ENCODE measurements at regions not wholly inside any gene's neighbourhood (a gene's known extent, or its start where the extent isn't known, plus 50 kb on each side); places are given as distances from the start of the nearest gene placed in this dataset.

DNA sequence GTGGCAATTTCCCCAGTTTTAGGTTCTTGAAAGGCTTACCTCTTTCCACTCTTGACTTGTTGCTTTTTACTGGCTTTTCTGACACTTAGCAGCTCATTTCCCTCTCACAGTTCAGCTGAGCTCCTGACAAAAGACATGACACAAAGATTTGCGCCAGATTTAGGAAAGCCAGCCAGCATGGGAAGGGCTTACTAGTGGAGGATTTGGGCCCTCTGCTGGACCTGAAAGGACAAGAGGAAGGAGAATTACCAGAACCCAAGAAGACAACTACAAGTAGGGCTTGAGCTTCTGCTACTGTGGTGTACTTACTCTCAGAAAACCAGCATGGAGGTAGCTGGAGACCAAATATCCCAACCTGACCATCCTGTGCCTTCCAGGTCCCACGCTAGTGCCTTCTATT lies 784.5 kb downstream of the BRINP3 start:
- Histone ChIP-seq H3K79me2 (ENCODE audit: low read depth) (no peaks in the 10 kb centered on the region), H4K20me1 (ENCODE audit: insufficient read depth) (no peaks in the 10 kb centered on the region), H3K9me3 (ENCODE audit: insufficient read depth, low read depth) (no peaks in the 10 kb centered on the region), H3K36me3 (ENCODE audit: low read depth) (no peaks in the 10 kb centered on the region), H3K4me3 (no peak overlapping the region), H3K4me2 (no peak overlapping the region), H3K27ac (no peak overlapping the region), H3K27me3 (ENCODE audit: insufficient read depth, low read depth) (no peaks in the 10 kb centered on the region), H3K9me2 (ENCODE audit: insufficient read depth) (no peaks in the 10 kb centered on the region), H3K4me1 (replicated peaks; ENCODE audit: insufficient read depth) (no peaks in the 10 kb centered on the region), H3F3A (ENCODE audit: insufficient read depth, low read depth) (no peaks in the 10 kb centered on the region), H2AFZ (no peak overlapping the region)
- POLR2A ChIA-PET (ENCODE audit: unreplicated experiment) = no interaction called here
- intact Hi-C loops (cut with micrococcal nuclease; ENCODE audit: unreplicated experiment) = no loop called here
- CTCF ChIA-PET = no interaction called here
- no peak for DNase-seq
- TF ChIP-seq EZH2 (IDR thresholded peaks at IDR 0.05; ENCODE audit: low read depth) = no peak
- TF ChIP-seq, protein P1, sequence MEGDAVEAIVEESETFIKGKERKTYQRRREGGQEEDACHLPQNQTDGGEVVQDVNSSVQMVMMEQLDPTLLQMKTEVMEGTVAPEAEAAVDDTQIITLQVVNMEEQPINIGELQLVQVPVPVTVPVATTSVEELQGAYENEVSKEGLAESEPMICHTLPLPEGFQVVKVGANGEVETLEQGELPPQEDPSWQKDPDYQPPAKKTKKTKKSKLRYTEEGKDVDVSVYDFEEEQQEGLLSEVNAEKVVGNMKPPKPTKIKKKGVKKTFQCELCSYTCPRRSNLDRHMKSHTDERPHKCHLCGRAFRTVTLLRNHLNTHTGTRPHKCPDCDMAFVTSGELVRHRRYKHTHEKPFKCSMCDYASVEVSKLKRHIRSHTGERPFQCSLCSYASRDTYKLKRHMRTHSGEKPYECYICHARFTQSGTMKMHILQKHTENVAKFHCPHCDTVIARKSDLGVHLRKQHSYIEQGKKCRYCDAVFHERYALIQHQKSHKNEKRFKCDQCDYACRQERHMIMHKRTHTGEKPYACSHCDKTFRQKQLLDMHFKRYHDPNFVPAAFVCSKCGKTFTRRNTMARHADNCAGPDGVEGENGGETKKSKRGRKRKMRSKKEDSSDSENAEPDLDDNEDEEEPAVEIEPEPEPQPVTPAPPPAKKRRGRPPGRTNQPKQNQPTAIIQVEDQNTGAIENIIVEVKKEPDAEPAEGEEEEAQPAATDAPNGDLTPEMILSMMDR (conservative IDR thresholded peaks at IDR 0.05) = no peak
- no TSS peak for BruUV-seq (replicated peaks)

DNA sequence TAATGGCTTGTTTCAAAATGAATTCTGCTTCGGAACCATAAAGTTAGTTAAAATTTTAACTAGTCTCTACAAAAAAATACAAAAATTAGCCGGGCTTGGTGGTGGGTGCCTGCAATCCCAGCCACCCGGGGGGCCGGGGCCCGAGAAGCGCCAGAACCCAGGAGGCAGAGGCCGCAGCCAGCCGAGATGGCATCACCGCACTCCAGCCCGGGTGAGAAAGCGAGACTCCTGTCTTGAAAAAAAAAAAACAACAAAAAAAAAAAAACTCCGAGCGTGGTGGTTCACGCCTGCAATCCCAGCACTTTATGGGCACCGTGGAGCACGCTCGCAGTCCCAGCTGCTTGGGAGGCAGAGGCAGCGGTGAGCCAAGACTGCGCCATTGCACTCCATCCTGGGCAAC lies 781.4 kb downstream of the BRINP3 start:
- DNase-seq = no peak
- H4K20me1 ChIP-seq (ENCODE audit: insufficient read depth) = no peaks in the 10 kb centered on the region
- no TSS peak for BruUV-seq (replicated peaks)
- no peaks in the 10 kb centered on the region for H3K79me2 ChIP-seq (ENCODE audit: low read depth)
- ChIA-PET POLR2A (ENCODE audit: unreplicated experiment) (no interaction called here), CTCF (no interaction called here)
- H3K4me2 ChIP-seq = no peak overlapping the region
- no peaks in the 10 kb centered on the region for H3K9me3 ChIP-seq (ENCODE audit: insufficient read depth, low read depth)
- no peak overlapping the region for H2AFZ ChIP-seq
- intact Hi-C loops (cut with micrococcal nuclease; ENCODE audit: unreplicated experiment) = no loop called here
- TF ChIP-seq, protein P1 (conservative IDR thresholded peaks at IDR 0.05) = no peak
- TF ChIP-seq EZH2 (IDR thresholded peaks at IDR 0.05; ENCODE audit: low read depth) = no peak
- H3K27me3 ChIP-seq (ENCODE audit: insufficient read depth, low read depth) = no peaks in the 10 kb centered on the region
- H3K27ac ChIP-seq = no peak overlapping the region
- no peak overlapping the region for H3K4me3 ChIP-seq
- no peaks in the 10 kb centered on the region for H3F3A ChIP-seq (ENCODE audit: insufficient read depth, low read depth)
- no peaks in the 10 kb centered on the region for H3K4me1 ChIP-seq (replicated peaks; ENCODE audit: insufficient read depth)
- no peaks in the 10 kb centered on the region for H3K9me2 ChIP-seq (ENCODE audit: insufficient read depth)
- no peaks in the 10 kb centered on the region for H3K36me3 ChIP-seq (ENCODE audit: low read depth)

DNA sequence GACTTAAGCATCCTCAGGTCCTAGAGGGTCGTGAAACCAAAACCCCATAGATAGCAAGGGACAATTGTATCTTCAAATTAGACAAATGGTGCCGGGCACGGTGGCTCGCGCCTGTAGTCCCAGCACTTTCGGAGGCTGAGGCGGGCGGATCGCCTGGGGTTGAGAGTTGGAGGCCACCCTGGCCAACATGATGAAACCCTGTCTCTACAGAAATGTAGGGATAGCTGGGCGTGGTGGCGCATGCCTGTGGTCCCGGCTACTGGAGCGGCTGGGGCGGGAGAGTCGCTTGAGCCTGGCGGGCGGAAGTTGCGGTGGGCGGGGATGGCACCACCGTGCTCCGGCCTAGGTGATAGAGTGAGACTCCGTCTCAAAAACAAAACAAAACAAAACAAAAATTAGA lies 780.6 kb downstream of the BRINP3 start:
- ChIA-PET CTCF (no interaction called here), POLR2A (ENCODE audit: unreplicated experiment) (no interaction called here)
- no peak for TF ChIP-seq EZH2 (IDR thresholded peaks at IDR 0.05; ENCODE audit: low read depth)
- TF ChIP-seq, protein P1 (conservative IDR thresholded peaks at IDR 0.05) = no peak
- Histone ChIP-seq H3K27me3 (ENCODE audit: insufficient read depth, low read depth) (no peaks in the 10 kb centered on the region), H3K27ac (no peak overlapping the region), H3K9me2 (ENCODE audit: insufficient read depth) (no peaks in the 10 kb centered on the region), H3F3A (ENCODE audit: insufficient read depth, low read depth) (no peaks in the 10 kb centered on the region), H3K9me3 (ENCODE audit: insufficient read depth, low read depth) (no peaks in the 10 kb centered on the region), H3K79me2 (ENCODE audit: low read depth) (no peaks in the 10 kb centered on the region), H3K4me1 (replicated peaks; ENCODE audit: insufficient read depth) (no peaks in the 10 kb centered on the region), H3K36me3 (ENCODE audit: low read depth) (no peaks in the 10 kb centered on the region), H2AFZ (no peak overlapping the region), H3K4me3 (no peak overlapping the region), H3K4me2 (no peak overlapping the region), H4K20me1 (ENCODE audit: insufficient read depth) (no peaks in the 10 kb centered on the region)
- intact Hi-C loops (cut with micrococcal nuclease; ENCODE audit: unreplicated experiment) = no loop called here
- no TSS peak for BruUV-seq (replicated peaks)
- no peak for DNase-seq

Measured in PC-9 (cell line).